ENCODE measurements at regions not wholly inside any gene's neighbourhood (a gene's known extent, or its start where the extent isn't known, plus 50 kb on each side); places are given as distances from the start of the nearest gene placed in this dataset.

- TF ChIP-seq, protein P1, sequence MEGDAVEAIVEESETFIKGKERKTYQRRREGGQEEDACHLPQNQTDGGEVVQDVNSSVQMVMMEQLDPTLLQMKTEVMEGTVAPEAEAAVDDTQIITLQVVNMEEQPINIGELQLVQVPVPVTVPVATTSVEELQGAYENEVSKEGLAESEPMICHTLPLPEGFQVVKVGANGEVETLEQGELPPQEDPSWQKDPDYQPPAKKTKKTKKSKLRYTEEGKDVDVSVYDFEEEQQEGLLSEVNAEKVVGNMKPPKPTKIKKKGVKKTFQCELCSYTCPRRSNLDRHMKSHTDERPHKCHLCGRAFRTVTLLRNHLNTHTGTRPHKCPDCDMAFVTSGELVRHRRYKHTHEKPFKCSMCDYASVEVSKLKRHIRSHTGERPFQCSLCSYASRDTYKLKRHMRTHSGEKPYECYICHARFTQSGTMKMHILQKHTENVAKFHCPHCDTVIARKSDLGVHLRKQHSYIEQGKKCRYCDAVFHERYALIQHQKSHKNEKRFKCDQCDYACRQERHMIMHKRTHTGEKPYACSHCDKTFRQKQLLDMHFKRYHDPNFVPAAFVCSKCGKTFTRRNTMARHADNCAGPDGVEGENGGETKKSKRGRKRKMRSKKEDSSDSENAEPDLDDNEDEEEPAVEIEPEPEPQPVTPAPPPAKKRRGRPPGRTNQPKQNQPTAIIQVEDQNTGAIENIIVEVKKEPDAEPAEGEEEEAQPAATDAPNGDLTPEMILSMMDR (IDR thresholded peaks at IDR 0.05; ENCODE audit: extremely low read depth in 1 of 2, insufficient read depth in 1 of 2, low read depth in 1 of 2, low read length in 2 of 2): no peak
- TF ChIP-seq POLR2AphosphoS5 (IDR thresholded peaks at IDR 0.05; ENCODE audit: insufficient read depth, low read depth, low read length): no peak
- TF ChIP-seq POLR2A (IDR thresholded peaks at IDR 0.05; ENCODE audit: low read depth, low read length): no peak
Measured at GRCh38 chr4:110878956-110879355, 256.1 kb upstream of the PITX2 start.

All from endothelial cell of umbilical vein (primary cell).